Suprapubic skin (tissue), 4 donors: ENCODE measurements at regions not wholly inside any gene's neighbourhood (a gene's known extent, or its start where the extent isn't known, plus 50 kb on each side); places are given as distances from the start of the nearest gene placed in this dataset.

ENCODE experiments used
- CTCF ChIP-seq, 2 donors: fragments of 200-600 bp in 1 of 2; fragments of 450-650 bp in 1 of 2; sonication (generic) in 1 of 2; IDR thresholded peaks; one replicate each; pipeline ENCODE4 v1.5.1; 2016 to 2019; ENCODE audit warnings: antibody characterized with exemption in 2 of 2, mild to moderate bottlenecking in 1 of 2, moderate library complexity in 1 of 2
- EP300 ChIP-seq: sonication (generic); formaldehyde crosslinking; IDR thresholded peaks from one replicate; pipeline ENCODE4 v1.6.1; 2017; ENCODE audit warnings: antibody characterized with exemption
- POLR2A ChIP-seq, 2 donors: fragments of 450-650 bp; IDR thresholded peaks; one replicate each; pipeline ENCODE4 v1.6.1; 2017; ENCODE audit warnings: antibody characterized with exemption in 2 of 2, mild to moderate bottlenecking in 2 of 2, moderate library complexity in 2 of 2
- POLR2AphosphoS5 ChIP-seq, 3 donors: sonication (generic); formaldehyde crosslinking; IDR thresholded peaks; one replicate each; pipeline ENCODE4 v1.6.1; 2017; ENCODE audit warnings: antibody characterized with exemption in 3 of 3

- TF ChIP-seq CTCF (IDR thresholded peaks at IDR 0.05) (no peak), POLR2A (IDR thresholded peaks at IDR 0.05) (no peak), POLR2AphosphoS5 (IDR thresholded peaks at IDR 0.05) (no peak), EP300 (no peak)
These were observed 1926.9 kb upstream of the RAG2 start for GRCh38 chr11:38524945-38525344.
